Astrocyte of the hippocampus (primary cell): ENCODE measurements at regions not wholly inside any gene's neighbourhood (a gene's known extent, or its start where the extent isn't known, plus 50 kb on each side); places are given as distances from the start of the nearest gene placed in this dataset.
"Not testable (repeated sequence)": the region's sequence is repeated elsewhere in the genome, so short reads cannot be mapped to it uniquely, and the experiment has no call there.

Experiments used
- DNase-seq: peaks from one replicate; pipeline ENCODE4 v3.0.0; 2011; ENCODE audit warnings: low read depth, low spot score

- not testable (repeated sequence) for DNase-seq
These were observed 103.2 kb downstream of the HIF1AN start for GRCh38 chr10:100638969-100639368.

GRCh38 chr10:100642295-100642994, 102.9 kb upstream of the PAX2 start:
- no peak for DNase-seq

GRCh38 chr10:100645091-100645490, 100.3 kb upstream of the PAX2 start:
- no peak for DNase-seq

GRCh38 chr10:100645613-100646392, 99.6 kb upstream of the PAX2 start:
- no peak for DNase-seq

GRCh38 chr10:100647928-100648327, 97.5 kb upstream of the PAX2 start:
- no peak for DNase-seq

- DNase-seq = no peak
These were observed 94.7 kb upstream of the PAX2 start for GRCh38 chr10:100650693-100651092.

- not testable (repeated sequence) for DNase-seq
These were observed 94.3 kb upstream of the PAX2 start for GRCh38 chr10:100651099-100651498.

- DNase-seq = no peak
These were observed 93.5 kb upstream of the PAX2 start for GRCh38 chr10:100651916-100652315.

GRCh38 chr10:100652406-100653135, 92.8 kb upstream of the PAX2 start:
- DNase-seq = no peak

- DNase-seq = no peak
These were observed 92.0 kb upstream of the PAX2 start for GRCh38 chr10:100653238-100653956.

- DNase-seq = peak; percentile 26
These were observed 91.2 kb upstream of the PAX2 start for GRCh38 chr10:100653957-100654781.

GRCh38 chr10:100654782-100655325, 90.5 kb upstream of the PAX2 start:
- peak; percentile 5 for DNase-seq

- DNase-seq = no peak
These were observed 90.0 kb upstream of the PAX2 start for GRCh38 chr10:100655326-100655759.

- DNase-seq = no peak
These were observed 89.5 kb upstream of the PAX2 start for GRCh38 chr10:100655760-100656421.

GRCh38 chr10:100656454-100656853, 88.9 kb upstream of the PAX2 start:
- DNase-seq = no peak

- no peak for DNase-seq
These were observed 87.1 kb upstream of the PAX2 start for GRCh38 chr10:100658269-100658668.

- DNase-seq = no peak
These were observed 85.9 kb upstream of the PAX2 start for GRCh38 chr10:100659361-100660098.

GRCh38 chr10:100660365-100660764, 85.0 kb upstream of the PAX2 start:
- no peak for DNase-seq

GRCh38 chr10:100660945-100661344, 84.4 kb upstream of the PAX2 start:
- DNase-seq = no peak
